SK-N-SH (cell line): ENCODE measurements at regions not wholly inside any gene's neighbourhood (a gene's known extent, or its start where the extent isn't known, plus 50 kb on each side); places are given as distances from the start of the nearest gene placed in this dataset.

Experiments used
- CTCF ChIA-PET: fragments of 300-600, 350-600 bp; formaldehyde crosslinking; extraction: SDS; loops from one replicate; lab custom pipeline; 2021; lab: Yijun Ruan, JAX
- POLR2A ChIA-PET: fragments of 350-600 bp; sonication (Branson Sonifier 250); formaldehyde crosslinking; extraction: SDS; loops from one replicate; lab custom pipeline; 2020; ENCODE audit warnings: antibody characterized with exemption, inconsistent platforms; lab: Yijun Ruan, JAX
- DNase-seq: peaks from one replicate; pipeline ENCODE4 v3.0.0; 2012
- H2AFZ ChIP-seq: fragments of 200-600 bp; sonication (generic); 2 replicates; pipeline ENCODE4 v1.8.1; 2016; ENCODE audit warnings: antibody characterized with exemption, mild to moderate bottlenecking, low read depth
- H3F3A ChIP-seq: fragments of 200-600 bp; sonication (generic); replicated peaks from 2 replicates; pipeline ENCODE3; 2016; ENCODE audit warnings: antibody characterized with exemption, mild to moderate bottlenecking; ENCODE audit not compliant: insufficient read depth
- H3K27ac ChIP-seq, 2 experiments: fragments of 200-500 bp in 1 of 2; fragments of 200-600 bp in 1 of 2; sonication (Bioruptor generic) in 1 of 2; sonication (generic), shearing (Covaris generic) in 1 of 2; 2 replicates each; pipeline versions ENCODE4 v1.5.1 to v1.6.1; 2014 to 2016; ENCODE audit warnings: low read depth in 2 of 2, inconsistent platforms in 1 of 2, low read length in 1 of 2, mild to moderate bottlenecking in 1 of 2, mixed read lengths in 1 of 2
- H3K27me3 ChIP-seq: fragments of 200-600 bp; sonication (generic), shearing (Covaris generic); 2 replicates; pipeline ENCODE4 v1.6.1; 2016; ENCODE audit warnings: mixed run types; ENCODE audit not compliant: insufficient read depth
- H3K36me3 ChIP-seq, 2 experiments: fragments of 200-500 bp in 1 of 2; fragments of 200-600 bp in 1 of 2; sonication (Bioruptor generic) in 1 of 2; sonication (generic) in 1 of 2; replicated peaks in 1 of 2; 2 replicates each; pipeline versions ENCODE3 to v1.5.1; 2014 to 2016; ENCODE audit warnings: low read length in 1 of 2, mild to moderate bottlenecking in 1 of 2; ENCODE audit not compliant: insufficient read depth in 2 of 2, control insufficient read depth in 1 of 2
- H3K4me1 ChIP-seq, 2 experiments: fragments of 200-500 bp in 1 of 2; fragments of 200-600 bp in 1 of 2; sonication (Bioruptor generic) in 1 of 2; sonication (generic), shearing (Covaris generic) in 1 of 2; 2 replicates each; pipeline versions ENCODE4 v1.5.1 to v1.6.1; 2014 to 2016; ENCODE audit warnings: low read depth in 1 of 2, low read length in 1 of 2, mixed run types in 1 of 2; ENCODE audit not compliant: insufficient read depth in 2 of 2, control insufficient read depth in 1 of 2
- H3K4me2 ChIP-seq: fragments of 200-600 bp; sonication (generic), shearing (Covaris generic); 2 replicates; pipeline ENCODE4 v1.6.1; 2017; ENCODE audit warnings: mixed run types
- H3K4me3 ChIP-seq, 2 experiments: fragments of 200-500 bp in 1 of 2; fragments of 200-600 bp in 1 of 2; sonication (Bioruptor generic) in 1 of 2; sonication (generic), shearing (Covaris generic) in 1 of 2; 2 replicates each; pipeline versions ENCODE4 v1.5.1 to v1.8.1; 2014 to 2016; ENCODE audit warnings: low read depth in 2 of 2, inconsistent platforms in 1 of 2, low read length in 1 of 2, mild to moderate bottlenecking in 1 of 2, mixed read lengths in 1 of 2, moderate library complexity in 1 of 2
- H3K79me2 ChIP-seq: fragments of 200-600 bp; sonication (generic); 2 replicates; pipeline ENCODE4 v1.8.1; 2017; ENCODE audit warnings: mild to moderate bottlenecking; ENCODE audit not compliant: insufficient read depth
- H3K9ac ChIP-seq: fragments of 200-600 bp; sonication (generic); 2 replicates; pipeline ENCODE4 v1.6.1; 2017; ENCODE audit warnings: mixed run types
- H3K9me2 ChIP-seq: fragments of 200-600 bp; sonication (generic); 2 replicates; pipeline ENCODE4 v1.6.1; 2017; ENCODE audit warnings: mixed run types
- H3K9me3 ChIP-seq: fragments of 200-600 bp; sonication (generic); 2 replicates; pipeline ENCODE4 v1.6.1; 2017; ENCODE audit warnings: mixed run types, mild to moderate bottlenecking, moderate library complexity
- H4K20me1 ChIP-seq: fragments of 200-600 bp; sonication (generic); 2 replicates; pipeline ENCODE4 v1.6.1; 2017; ENCODE audit warnings: mild to moderate bottlenecking, mixed run types; ENCODE audit not compliant: insufficient read depth
- CTCF ChIP-seq: fragments of 200-600 bp; sonication (generic); IDR thresholded peaks from 2 replicates; pipeline ENCODE4 v1.6.1; 2017; ENCODE audit warnings: antibody characterized with exemption, mild to moderate bottlenecking, moderate library complexity
- ELF1 ChIP-seq: IDR thresholded peaks from 2 replicates; pipeline ENCODE4 v1.4.0; 2012
- EP300 ChIP-seq, 2 experiments: IDR thresholded peaks; 2 replicates each; pipeline versions ENCODE4 v1.4.0 to v1.6.1; 2012; ENCODE audit warnings: borderline replicate concordance in 1 of 2, low read depth in 1 of 2, low read length in 1 of 2
- EZH2phosphoT487 ChIP-seq: fragments of 200-600 bp; sonication (generic); IDR thresholded peaks from 2 replicates; pipeline ENCODE4 v1.6.1; 2017; ENCODE audit warnings: low read depth, mixed run types, mild to moderate bottlenecking, antibody characterized with exemption, moderate library complexity, borderline replicate concordance
- FOSL2 ChIP-seq: IDR thresholded peaks from 2 replicates; pipeline ENCODE4 v1.4.0; 2012; ENCODE audit warnings: low read depth, mild to moderate bottlenecking, moderate library complexity, borderline replicate concordance
- FOXJ3 ChIP-seq: sonication (generic); formaldehyde crosslinking; IDR thresholded peaks from 2 replicates; pipeline ENCODE4 v1.5.1; 2020; ENCODE audit warnings: mild to moderate bottlenecking, missing genetic modification reagents
- GABPA ChIP-seq: IDR thresholded peaks from 2 replicates; pipeline ENCODE4 v1.4.0; 2012; ENCODE audit warnings: low read depth, mild to moderate bottlenecking
- MEF2A ChIP-seq: IDR thresholded peaks from 2 replicates; pipeline ENCODE4 v1.4.0; 2012; ENCODE audit warnings: low read depth, borderline replicate concordance
- MXI1 ChIP-seq: IDR thresholded peaks from 2 replicates; pipeline ENCODE4 v1.6.1; 2012; ENCODE audit warnings: mild to moderate bottlenecking, low read depth, low read length, improper control_type of control experiment
- NFIC ChIP-seq: IDR thresholded peaks from 2 replicates; pipeline ENCODE4 v1.4.0; 2012; ENCODE audit warnings: borderline replicate concordance
- NRF1 ChIP-seq: IDR thresholded peaks from 2 replicates; pipeline ENCODE4 v1.6.1; 2012; ENCODE audit warnings: low read depth, mild to moderate bottlenecking, low read length
- RCOR1 ChIP-seq: fragments of 150-350 bp; IDR thresholded peaks from 2 replicates; pipeline ENCODE4 v1.6.1; 2017; ENCODE audit warnings: antibody characterized with exemption, low read length
- REST ChIP-seq: IDR thresholded peaks from 2 replicates; pipeline ENCODE4 v1.6.1; 2012; ENCODE audit warnings: mild to moderate bottlenecking, low read depth, low read length, moderate library complexity
- RFX5 ChIP-seq: IDR thresholded peaks from 2 replicates; pipeline ENCODE4 v1.6.1; 2012; ENCODE audit warnings: mild to moderate bottlenecking, improper control_type of control experiment, low read length
- USF1 ChIP-seq: IDR thresholded peaks from 2 replicates; pipeline ENCODE4 v1.4.0; 2012; ENCODE audit warnings: low read depth, borderline replicate concordance
- USF2 ChIP-seq: fragments of 150-350 bp; IDR thresholded peaks from 2 replicates; pipeline ENCODE4 v1.6.1; 2017; ENCODE audit warnings: antibody characterized with exemption, low read length, low read depth, borderline replicate concordance
- YY1 ChIP-seq: IDR thresholded peaks from 2 replicates; pipeline ENCODE4 v1.4.0; 2012; ENCODE audit warnings: low read depth, mild to moderate bottlenecking
- ZBTB33 ChIP-seq: IDR thresholded peaks from 2 replicates; pipeline ENCODE4 v1.4.0; 2012; ENCODE audit warnings: low read depth, borderline replicate concordance
- WGBS: methylation state at CpG from one replicate; pipeline ENCODE4 v1.1.6; 2017; ENCODE audit warnings: low lambda C conversion rate; 5-methylcytosine and 5-hydroxymethylcytosine counted together

GRCh38 chr20:1827974-1828785 lies 67.0 kb upstream of the SIRPA start:
- Histone ChIP-seq H3K4me2 (no peak overlapping the region), H3F3A (peaks cover 12% of the 10 kb centered on the region), H3K27ac (no peak overlapping the region; a peak in 1 of 4 replicates), H3K27me3 (no peaks in the 10 kb centered on the region), H3K9ac (no peak overlapping the region), H3K36me3 (no peaks in the 10 kb centered on the region), H3K4me3 (no peak overlapping the region), H2AFZ (no peak overlapping the region), H3K79me2 (no peaks in the 10 kb centered on the region), H4K20me1 (no peaks in the 10 kb centered on the region), H3K4me1 (peaks cover 8 to 17% of the 10 kb centered on the region in 2 experiments; a peak in 3 of 4 replicates), H3K9me3 (no peaks in the 10 kb centered on the region), H3K9me2 (no peaks in the 10 kb centered on the region)
- TF ChIP-seq MXI1 (no peak), FOSL2 (no peak), USF1 (no peak), CTCF (no peak), EZH2phosphoT487 (no peak), REST (no peak), GABPA (no peak), FOXJ3 (CRISPR knock-in tag) (no peak), ELF1 (no peak), NFIC (no peak), RCOR1 (no peak), RFX5 (no peak), USF2 (no peak), ZBTB33 (no peak), MEF2A (no peak), NRF1 (no peak), YY1 (no peak), EP300 (IDR thresholded peaks at IDR 0.05; ENCODE audit: borderline replicate concordance in 1 of 2, low read depth in 1 of 2, low read length in 1 of 2) (no peak)
- DNase-seq, result no peak
- 88% methylated on average over 13 of the region's 13 CpGs for WGBS
- ChIA-PET CTCF (interaction anchor here (0.5 kb wide), 1 partner anchor 147 kb away, joined by 4 read pairs; no protein-coding TSS in a partner anchor), POLR2A (no interaction called here)
